ENCODE measurements at regions not wholly inside any gene's neighbourhood (a gene's known extent, or its start where the extent isn't known, plus 50 kb on each side); places are given as distances from the start of the nearest gene placed in this dataset.

DNA sequence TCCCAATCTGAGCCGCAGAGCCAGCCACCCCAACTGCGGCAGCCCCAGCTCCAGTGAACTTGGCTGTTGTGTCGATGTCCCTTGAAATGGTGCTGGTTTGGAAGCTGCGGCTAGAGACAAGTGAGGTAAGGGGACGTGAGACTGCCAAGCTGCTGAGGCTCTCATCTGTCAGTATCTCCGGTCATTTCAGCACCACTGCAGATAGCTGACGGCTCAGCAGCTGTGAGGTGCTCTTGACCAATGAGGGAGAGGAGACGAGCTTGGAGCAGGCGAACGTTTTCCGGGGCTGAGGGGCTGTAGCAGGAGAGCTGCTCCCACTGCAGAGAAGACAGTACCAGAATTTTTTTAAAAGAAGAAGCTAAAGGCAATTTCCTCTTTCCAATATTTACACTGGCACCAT is 175.5 kb upstream of the CASK start:
- intact Hi-C loops (cut with DNase I) = no loop called here
- Histone ChIP-seq H3K27ac (no peak overlapping the region), H3K27me3 (no peaks in the 10 kb centered on the region), H3K9me3 (no peaks in the 10 kb centered on the region), H3K4me1 (ENCODE audit: insufficient read depth) (peaks cover 2% of the 10 kb centered on the region), H3K4me3 (no peak overlapping the region), H3K36me3 (no peaks in the 10 kb centered on the region)
- WGBS, 3 donors = 38 to 50% (median 48%) methylated on average over 11 of the region's 11 CpGs
- peak in 3 of 5 donors; percentile 16 to 38 (median 27) for DNase-seq
- no peak for TF ChIP-seq EP300 (IDR thresholded peaks at IDR 0.05)
- TF ChIP-seq, protein P1, sequence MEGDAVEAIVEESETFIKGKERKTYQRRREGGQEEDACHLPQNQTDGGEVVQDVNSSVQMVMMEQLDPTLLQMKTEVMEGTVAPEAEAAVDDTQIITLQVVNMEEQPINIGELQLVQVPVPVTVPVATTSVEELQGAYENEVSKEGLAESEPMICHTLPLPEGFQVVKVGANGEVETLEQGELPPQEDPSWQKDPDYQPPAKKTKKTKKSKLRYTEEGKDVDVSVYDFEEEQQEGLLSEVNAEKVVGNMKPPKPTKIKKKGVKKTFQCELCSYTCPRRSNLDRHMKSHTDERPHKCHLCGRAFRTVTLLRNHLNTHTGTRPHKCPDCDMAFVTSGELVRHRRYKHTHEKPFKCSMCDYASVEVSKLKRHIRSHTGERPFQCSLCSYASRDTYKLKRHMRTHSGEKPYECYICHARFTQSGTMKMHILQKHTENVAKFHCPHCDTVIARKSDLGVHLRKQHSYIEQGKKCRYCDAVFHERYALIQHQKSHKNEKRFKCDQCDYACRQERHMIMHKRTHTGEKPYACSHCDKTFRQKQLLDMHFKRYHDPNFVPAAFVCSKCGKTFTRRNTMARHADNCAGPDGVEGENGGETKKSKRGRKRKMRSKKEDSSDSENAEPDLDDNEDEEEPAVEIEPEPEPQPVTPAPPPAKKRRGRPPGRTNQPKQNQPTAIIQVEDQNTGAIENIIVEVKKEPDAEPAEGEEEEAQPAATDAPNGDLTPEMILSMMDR (IDR thresholded peaks at IDR 0.05) = no peak
- TF ChIP-seq POLR2A (IDR thresholded peaks at IDR 0.05) = no peak

DNA sequence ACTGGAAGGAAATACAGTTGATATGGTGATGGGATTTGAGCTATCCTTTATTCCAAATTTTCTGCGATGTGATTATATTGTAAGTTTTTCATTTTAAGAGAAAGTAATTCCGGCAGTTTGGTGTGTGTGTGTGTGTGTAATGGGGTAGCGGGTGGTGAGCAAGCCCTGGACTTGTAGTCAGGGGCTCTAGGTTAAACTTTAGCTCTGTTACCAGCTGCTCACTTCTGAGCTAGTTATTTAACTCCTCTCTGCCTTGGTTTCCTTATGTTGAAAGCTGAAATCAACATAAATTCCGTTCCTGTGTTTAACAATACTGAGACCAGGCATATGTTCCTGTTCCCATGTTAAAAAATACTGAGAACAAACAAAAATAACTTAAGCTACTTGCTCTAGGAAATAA is 174.1 kb upstream of the CASK start:
- Histone ChIP-seq H3K4me1 (ENCODE audit: insufficient read depth) (peaks cover 2% of the 10 kb centered on the region), H3K27me3 (no peaks in the 10 kb centered on the region), H3K4me3 (no peak overlapping the region), H3K36me3 (no peaks in the 10 kb centered on the region), H3K27ac (no peak overlapping the region), H3K9me3 (no peaks in the 10 kb centered on the region)
- TF ChIP-seq EP300 (IDR thresholded peaks at IDR 0.05) = no peak
- no peak for TF ChIP-seq POLR2A (IDR thresholded peaks at IDR 0.05)
- TF ChIP-seq, protein P1 (IDR thresholded peaks at IDR 0.05) = no peak
- 78 to 82% (median 79%) methylated on average over 4 of the region's 4 CpGs for WGBS, 3 donors
- no peak for DNase-seq
- intact Hi-C loops (cut with DNase I) = no loop called here

DNA sequence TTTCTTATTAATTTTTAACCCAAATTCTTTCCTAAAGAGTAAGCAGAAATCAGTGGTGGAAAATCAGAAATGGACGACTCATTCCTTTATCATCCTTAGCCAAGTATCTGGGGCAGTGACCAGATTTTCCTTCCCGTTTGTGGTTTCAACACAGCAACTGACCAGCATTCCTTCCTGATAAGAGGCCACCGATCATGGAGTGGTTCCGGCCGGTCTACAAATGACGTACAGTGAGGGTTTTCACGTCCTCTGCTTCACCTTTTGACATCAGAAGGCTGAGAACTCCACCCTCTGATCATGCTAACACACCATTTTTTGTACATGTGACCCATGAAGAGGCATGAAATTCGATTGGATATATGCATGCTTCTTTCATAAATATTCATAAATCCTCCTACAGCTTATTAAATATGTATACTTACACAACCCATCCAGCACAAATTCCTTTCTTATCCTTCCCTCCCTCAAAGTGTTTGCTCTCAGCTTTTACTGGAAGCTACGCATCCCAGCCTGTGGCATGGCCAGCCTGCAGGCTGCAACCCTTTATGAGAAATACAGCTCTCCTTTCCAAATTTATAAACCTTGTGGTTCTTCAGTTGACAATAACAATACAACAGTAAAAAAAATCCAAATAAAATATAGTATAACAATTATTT is 173.0 kb upstream of the CASK start:
- DNase-seq = peak; percentile 20 to 53 (median 35)
- peaks cover 2% of the 10 kb centered on the region for H3K4me1 ChIP-seq (ENCODE audit: insufficient read depth)
- no peaks in the 10 kb centered on the region for H3K9me3 ChIP-seq
- H3K4me3 ChIP-seq = no peak overlapping the region
- H3K27ac ChIP-seq = no peak overlapping the region
- WGBS, 3 donors = 29 to 45% (median 44%) methylated on average over 9 of the region's 9 CpGs
- H3K36me3 ChIP-seq = no peaks in the 10 kb centered on the region
- H3K27me3 ChIP-seq = no peaks in the 10 kb centered on the region
- no peak for TF ChIP-seq EP300 (IDR thresholded peaks at IDR 0.05)
- TF ChIP-seq, protein P1 (IDR thresholded peaks at IDR 0.05) = no peak
- no peak for TF ChIP-seq POLR2A (IDR thresholded peaks at IDR 0.05)
- intact Hi-C loops (cut with DNase I) = no loop called here

DNA sequence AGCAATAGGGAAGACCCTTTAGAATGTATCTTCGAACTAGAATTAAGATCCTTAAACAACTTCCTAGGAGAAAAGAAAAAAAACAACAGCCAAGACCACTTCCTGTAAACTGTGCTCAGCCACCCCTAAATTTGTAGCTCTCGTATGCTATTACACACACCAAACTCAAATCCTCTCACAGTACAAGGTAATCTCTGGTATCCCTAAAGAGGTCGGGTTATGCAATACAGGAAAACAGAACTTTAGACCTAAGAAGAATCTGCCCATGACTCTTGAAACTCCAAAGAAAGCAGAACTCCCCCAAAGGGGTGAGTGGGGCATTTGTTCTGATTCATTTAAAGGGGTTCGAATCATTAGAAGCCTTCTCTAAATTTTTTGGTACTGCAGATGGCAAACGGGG is 170.9 kb upstream of the CASK start:
- Histone ChIP-seq H3K4me3 (no peak overlapping the region), H3K27ac (no peak overlapping the region), H3K4me1 (ENCODE audit: insufficient read depth) (peaks cover 2% of the 10 kb centered on the region), H3K27me3 (no peaks in the 10 kb centered on the region), H3K9me3 (no peaks in the 10 kb centered on the region), H3K36me3 (no peaks in the 10 kb centered on the region)
- no peak for TF ChIP-seq POLR2A (IDR thresholded peaks at IDR 0.05)
- no peak for TF ChIP-seq EP300 (IDR thresholded peaks at IDR 0.05)
- TF ChIP-seq, protein P1 (IDR thresholded peaks at IDR 0.05) = no peak
- WGBS, 3 donors = 26 to 38% (median 29%) methylated on average over 5 of the region's 5 CpGs
- intact Hi-C loops (cut with DNase I) = no loop called here
- DNase-seq = no peak

Data from ovary (tissue), 7 donors.